Kidney glomerular epithelial cell (primary cell): ENCODE measurements at regions not wholly inside any gene's neighbourhood (a gene's known extent, or its start where the extent isn't known, plus 50 kb on each side); places are given as distances from the start of the nearest gene placed in this dataset.

Source experiments
- DNase-seq: peaks from one replicate; lab custom pipeline; 2025; lab: John Stamatoyannopoulos, UW

- DNase-seq = no peak
Measured at GRCh38 chr6:147820520-147820919, 312.0 kb downstream of the SAMD5 start.

- no peak for DNase-seq
Measured at GRCh38 chr6:147821295-147821897, 312.9 kb downstream of the SAMD5 start.

- no peak for DNase-seq
Measured at GRCh38 chr6:147823936-147824335, 315.4 kb downstream of the SAMD5 start.

- no peak for DNase-seq
Measured at GRCh38 chr6:147825848-147826247, 317.4 kb downstream of the SAMD5 start.

- no peak for DNase-seq
Measured at GRCh38 chr6:147826698-147827097, 318.2 kb downstream of the SAMD5 start.

GRCh38 chr6:147829418-147829817 is 320.9 kb downstream of the SAMD5 start:
- DNase-seq = no peak

GRCh38 chr6:147829835-147830234 is 321.3 kb downstream of the SAMD5 start:
- DNase-seq = no peak

- no peak for DNase-seq
Measured at GRCh38 chr6:147831356-147831755, 322.9 kb downstream of the SAMD5 start.

- DNase-seq = no peak
Measured at GRCh38 chr6:147833607-147834006, 325.1 kb downstream of the SAMD5 start.

GRCh38 chr6:147834084-147834776 is 325.7 kb downstream of the SAMD5 start:
- no peak for DNase-seq

GRCh38 chr6:147837540-147837939 is 329.1 kb downstream of the SAMD5 start:
- no peak for DNase-seq

GRCh38 chr6:147839708-147840610 is 331.5 kb downstream of the SAMD5 start:
- no peak for DNase-seq

- no peak for DNase-seq
Measured at GRCh38 chr6:147841547-147842148, 333.2 kb downstream of the SAMD5 start.

GRCh38 chr6:147849401-147850330 is 341.2 kb downstream of the SAMD5 start:
- no peak for DNase-seq

GRCh38 chr6:147852772-147853171 is 344.3 kb downstream of the SAMD5 start:
- DNase-seq = no peak

GRCh38 chr6:147853574-147853973 is 345.1 kb downstream of the SAMD5 start:
- DNase-seq = no peak

GRCh38 chr6:147855803-147856482 is 347.5 kb downstream of the SAMD5 start:
- no peak for DNase-seq

GRCh38 chr6:147856687-147857086 is 348.2 kb downstream of the SAMD5 start:
- no peak for DNase-seq

- DNase-seq = no peak
Measured at GRCh38 chr6:147858421-147858820, 349.9 kb downstream of the SAMD5 start.

- DNase-seq = no peak
Measured at GRCh38 chr6:147859071-147859470, 350.6 kb downstream of the SAMD5 start.

- no peak for DNase-seq
Measured at GRCh38 chr6:147861696-147862095, 353.2 kb downstream of the SAMD5 start.
